ENCODE measurements at regions not wholly inside any gene's neighbourhood (a gene's known extent, or its start where the extent isn't known, plus 50 kb on each side); places are given as distances from the start of the nearest gene placed in this dataset.

DNA sequence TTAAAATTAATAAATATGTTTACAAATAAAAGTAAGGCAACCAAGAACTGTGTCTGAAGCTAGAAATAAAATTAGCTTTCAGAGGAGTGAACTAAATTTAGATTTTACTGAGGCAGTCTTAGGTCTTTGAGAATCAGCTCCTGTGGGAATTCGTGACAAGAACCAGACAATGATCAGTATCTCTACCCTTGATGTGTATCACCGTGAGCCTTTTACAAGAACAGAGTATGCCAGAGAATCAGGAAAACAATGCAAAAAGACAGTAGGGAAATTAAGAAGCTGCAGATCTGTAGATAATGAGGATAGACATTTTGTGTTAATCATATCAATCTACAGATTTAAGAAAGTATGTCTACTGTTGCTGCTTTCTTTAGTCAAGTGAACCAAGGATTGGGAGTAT lies 351.0 kb downstream of the COL11A1 start:
- Histone ChIP-seq H3K4me3 (ENCODE audit: low read length) (no peak overlapping the region), H3K36me3 (ENCODE audit: control insufficient read depth, low read depth, low read length) (no peaks in the 10 kb centered on the region), H3K4me1 (ENCODE audit: control insufficient read depth, low read depth, low read length) (no peaks in the 10 kb centered on the region), H3K27ac (ENCODE audit: low read length) (no peak overlapping the region), H3K27me3 (ENCODE audit: control insufficient read depth, insufficient read depth, low read length) (no peaks in the 10 kb centered on the region), H3K9ac (ENCODE audit: low read length) (no peak overlapping the region), H3K9me3 (ENCODE audit: control insufficient read depth, low read depth, low read length) (no peaks in the 10 kb centered on the region)

DNA sequence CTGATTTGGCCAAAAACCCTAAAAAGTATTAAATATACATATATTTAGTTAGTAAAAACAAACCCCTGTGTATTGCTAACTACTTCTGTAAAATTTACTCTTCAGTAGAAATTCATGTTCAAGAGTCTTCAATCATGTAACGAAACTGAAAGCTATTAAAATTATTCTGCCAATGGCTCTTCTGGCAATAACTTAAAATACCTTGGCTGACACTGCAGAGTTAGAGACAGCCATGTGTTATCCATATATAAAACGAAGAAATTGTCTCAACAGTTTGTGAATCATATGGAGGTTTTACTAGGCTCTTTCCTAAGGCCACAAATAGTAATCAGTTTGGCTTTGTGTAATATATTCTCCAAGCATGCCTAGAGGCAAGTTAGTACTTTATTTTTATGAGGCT lies 357.2 kb downstream of the COL11A1 start:
- Histone ChIP-seq H3K4me1 (ENCODE audit: control insufficient read depth, low read depth, low read length) (no peaks in the 10 kb centered on the region), H3K9ac (ENCODE audit: low read length) (no peak overlapping the region), H3K27ac (ENCODE audit: low read length) (no peak overlapping the region), H3K4me3 (ENCODE audit: low read length) (no peak overlapping the region), H3K9me3 (ENCODE audit: control insufficient read depth, low read depth, low read length) (no peaks in the 10 kb centered on the region), H3K36me3 (ENCODE audit: control insufficient read depth, low read depth, low read length) (no peaks in the 10 kb centered on the region), H3K27me3 (ENCODE audit: control insufficient read depth, insufficient read depth, low read length) (no peaks in the 10 kb centered on the region)

DNA sequence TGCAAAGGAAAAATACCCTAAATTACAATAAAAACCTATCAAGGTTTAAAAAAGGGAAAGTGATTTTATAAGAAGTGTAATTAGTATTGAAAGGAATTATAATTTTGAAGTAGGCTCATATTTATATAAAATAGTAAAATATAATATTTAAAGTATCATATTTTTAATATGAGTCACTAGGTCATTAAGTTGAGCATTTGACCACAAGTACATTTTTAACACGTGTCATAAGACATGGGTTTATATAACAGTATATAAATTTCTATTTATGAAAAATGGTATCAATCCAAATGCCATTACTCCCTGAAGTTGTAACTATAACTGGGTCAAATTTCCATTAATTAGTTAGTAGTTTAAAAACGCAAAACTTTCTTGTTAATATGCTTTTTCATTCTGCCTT lies 365.9 kb downstream of the COL11A1 start:
- Histone ChIP-seq H3K9ac (ENCODE audit: low read length) (no peak overlapping the region), H3K9me3 (ENCODE audit: control insufficient read depth, low read depth, low read length) (no peaks in the 10 kb centered on the region), H3K27ac (ENCODE audit: low read length) (no peak overlapping the region), H3K27me3 (ENCODE audit: control insufficient read depth, insufficient read depth, low read length) (no peaks in the 10 kb centered on the region), H3K4me3 (ENCODE audit: low read length) (no peak overlapping the region), H3K36me3 (ENCODE audit: control insufficient read depth, low read depth, low read length) (no peaks in the 10 kb centered on the region), H3K4me1 (ENCODE audit: control insufficient read depth, low read depth, low read length) (no peaks in the 10 kb centered on the region)

DNA sequence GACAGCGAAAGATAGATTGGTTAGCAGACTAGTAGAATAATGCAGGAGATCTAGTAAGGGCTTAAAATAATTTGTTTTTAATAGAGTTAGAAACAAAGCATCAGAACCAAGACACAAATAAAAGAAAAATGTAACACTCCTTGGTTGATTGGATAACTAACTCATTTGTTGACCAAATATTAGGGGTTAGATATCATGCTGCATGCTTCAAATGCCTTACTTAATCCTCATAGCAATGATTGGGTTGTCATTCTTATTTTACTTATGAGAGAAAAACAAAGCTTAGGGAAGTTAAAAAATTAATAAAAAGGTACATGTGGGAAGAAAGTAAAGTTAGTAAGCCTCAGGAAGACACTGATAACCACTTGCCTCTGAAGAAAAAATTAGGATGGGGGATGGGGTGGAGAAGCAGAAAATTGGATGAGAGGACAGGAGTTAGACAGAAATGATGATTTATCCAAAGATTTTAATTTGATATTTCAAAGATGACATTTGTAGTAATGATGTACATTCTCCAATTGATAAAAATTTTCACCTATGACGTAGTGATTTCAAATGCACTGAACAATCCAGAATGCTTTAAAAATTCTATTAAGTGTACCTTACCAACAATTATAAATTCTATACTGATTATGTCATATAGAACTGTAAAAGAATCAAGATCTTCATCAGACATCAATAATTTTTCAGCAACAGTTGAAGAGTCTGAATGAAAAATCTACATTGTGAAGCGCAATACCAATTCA lies 374.7 kb downstream of the COL11A1 start:
- Histone ChIP-seq H3K4me3 (ENCODE audit: low read length) (no peak overlapping the region), H3K4me1 (ENCODE audit: control insufficient read depth, low read depth, low read length) (no peaks in the 10 kb centered on the region)

DNA sequence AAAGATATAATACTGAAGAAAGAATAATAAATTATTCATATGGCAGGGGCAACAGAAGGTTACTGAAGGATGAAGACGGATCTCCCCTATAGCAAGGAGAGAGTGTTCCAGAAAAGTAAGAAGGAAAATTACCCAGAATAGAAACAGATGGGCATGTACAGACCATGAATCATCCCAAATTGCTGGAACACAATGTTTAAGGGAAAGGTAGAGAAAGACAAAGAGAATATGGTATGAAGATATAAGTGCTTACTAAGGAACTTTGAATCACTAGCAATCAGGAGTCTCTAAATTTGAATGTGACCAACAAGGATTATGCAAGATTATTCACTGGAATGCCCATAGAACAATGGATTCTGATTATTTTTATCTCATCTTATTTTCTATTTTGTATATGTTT lies 375.4 kb downstream of the COL11A1 start:
- Histone ChIP-seq H3K27ac (ENCODE audit: low read length) (no peak overlapping the region), H3K4me3 (ENCODE audit: low read length) (no peak overlapping the region), H3K27me3 (ENCODE audit: control insufficient read depth, insufficient read depth, low read length) (no peaks in the 10 kb centered on the region), H3K9ac (ENCODE audit: low read length) (no peak overlapping the region), H3K36me3 (ENCODE audit: control insufficient read depth, low read depth, low read length) (no peaks in the 10 kb centered on the region), H3K9me3 (ENCODE audit: control insufficient read depth, low read depth, low read length) (no peaks in the 10 kb centered on the region), H3K4me1 (ENCODE audit: control insufficient read depth, low read depth, low read length) (no peaks in the 10 kb centered on the region)

More for the DNA sequence above, 374.7 kb downstream of the COL11A1 start:
- no peaks in the 10 kb centered on the region for H3K9me3 ChIP-seq (ENCODE audit: control insufficient read depth, low read depth, low read length)
- no peaks in the 10 kb centered on the region for H3K27me3 ChIP-seq (ENCODE audit: control insufficient read depth, insufficient read depth, low read length)
- H3K27ac ChIP-seq (ENCODE audit: low read length), result no peak overlapping the region
- H3K36me3 ChIP-seq (ENCODE audit: control insufficient read depth, low read depth, low read length), result no peaks in the 10 kb centered on the region
- no peak overlapping the region for H3K9ac ChIP-seq (ENCODE audit: low read length)

DNA sequence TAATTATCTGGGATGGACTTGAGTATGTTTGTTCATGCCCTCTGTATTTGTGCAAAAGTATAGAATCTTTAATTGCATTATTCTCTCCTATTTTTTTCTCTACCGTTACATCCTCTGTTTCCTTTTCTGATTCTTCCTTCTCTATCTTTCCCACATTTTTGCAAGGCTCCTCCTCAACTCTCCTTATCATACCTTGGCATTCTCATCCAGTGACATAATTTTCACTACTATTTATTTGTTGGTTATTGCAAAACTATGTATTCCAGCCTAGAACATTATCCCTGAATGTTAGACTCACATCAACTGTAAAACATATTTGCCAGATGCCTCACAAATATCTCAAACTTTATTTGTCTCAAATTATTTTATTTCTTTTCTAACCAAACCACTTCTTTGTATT lies 381.9 kb downstream of the COL11A1 start:
- H3K9me3 ChIP-seq (ENCODE audit: control insufficient read depth, low read depth, low read length), result no peaks in the 10 kb centered on the region
- no peaks in the 10 kb centered on the region for H3K27me3 ChIP-seq (ENCODE audit: control insufficient read depth, insufficient read depth, low read length)
- H3K4me1 ChIP-seq (ENCODE audit: control insufficient read depth, low read depth, low read length), result no peaks in the 10 kb centered on the region
- no peaks in the 10 kb centered on the region for H3K36me3 ChIP-seq (ENCODE audit: control insufficient read depth, low read depth, low read length)
- no peak overlapping the region for H3K9ac ChIP-seq (ENCODE audit: low read length)
- no peak overlapping the region for H3K27ac ChIP-seq (ENCODE audit: low read length)
- no peak overlapping the region for H3K4me3 ChIP-seq (ENCODE audit: low read length)

DNA sequence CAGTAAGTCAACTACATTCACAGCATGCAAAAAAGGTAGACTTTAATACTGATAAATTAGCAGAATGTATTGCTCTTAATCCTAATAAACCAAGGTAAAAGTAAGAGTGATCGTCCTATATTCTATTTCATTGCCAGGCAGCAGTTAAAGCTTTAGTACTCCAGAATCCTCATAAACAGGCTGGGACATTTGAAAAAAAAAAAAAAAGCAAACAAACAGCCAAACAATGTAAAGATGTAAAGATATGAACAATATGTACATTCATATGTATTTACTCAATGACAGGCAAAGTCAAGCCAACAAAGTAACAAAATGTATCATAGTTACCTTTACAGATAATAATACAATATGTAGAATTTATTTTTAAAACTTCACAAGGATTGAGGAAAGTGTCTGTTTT lies 383.6 kb downstream of the COL11A1 start:
- Histone ChIP-seq H3K9ac (ENCODE audit: low read length) (no peak overlapping the region), H3K27me3 (ENCODE audit: control insufficient read depth, insufficient read depth, low read length) (no peaks in the 10 kb centered on the region), H3K9me3 (ENCODE audit: control insufficient read depth, low read depth, low read length) (no peaks in the 10 kb centered on the region)

DNA sequence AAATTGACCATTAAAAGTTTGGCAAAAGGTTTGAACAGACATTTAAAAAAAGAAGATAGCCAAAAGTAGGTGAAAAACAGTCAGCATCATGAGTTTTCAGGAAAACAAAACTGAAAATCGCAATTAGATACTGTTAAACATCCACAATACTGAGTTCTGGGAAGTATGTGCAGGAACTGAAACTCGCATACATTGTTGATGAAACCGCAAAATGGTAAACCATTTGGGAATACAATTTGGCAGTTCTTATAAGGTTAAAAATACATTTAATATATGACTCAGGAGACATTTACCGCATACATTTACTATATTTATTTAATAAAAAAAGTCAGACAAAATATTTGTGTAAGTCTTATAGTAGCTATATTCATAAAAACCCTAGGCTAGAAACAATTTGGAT lies 393.2 kb downstream of the COL11A1 start:
- Histone ChIP-seq H3K27me3 (ENCODE audit: control insufficient read depth, insufficient read depth, low read length) (no peaks in the 10 kb centered on the region), H3K9me3 (ENCODE audit: control insufficient read depth, low read depth, low read length) (no peaks in the 10 kb centered on the region)

More for the DNA sequence above, 383.6 kb downstream of the COL11A1 start:
- Histone ChIP-seq H3K4me3 (ENCODE audit: low read length) (no peak overlapping the region), H3K27ac (ENCODE audit: low read length) (no peak overlapping the region), H3K4me1 (ENCODE audit: control insufficient read depth, low read depth, low read length) (no peaks in the 10 kb centered on the region), H3K36me3 (ENCODE audit: control insufficient read depth, low read depth, low read length) (no peaks in the 10 kb centered on the region)

DNA sequence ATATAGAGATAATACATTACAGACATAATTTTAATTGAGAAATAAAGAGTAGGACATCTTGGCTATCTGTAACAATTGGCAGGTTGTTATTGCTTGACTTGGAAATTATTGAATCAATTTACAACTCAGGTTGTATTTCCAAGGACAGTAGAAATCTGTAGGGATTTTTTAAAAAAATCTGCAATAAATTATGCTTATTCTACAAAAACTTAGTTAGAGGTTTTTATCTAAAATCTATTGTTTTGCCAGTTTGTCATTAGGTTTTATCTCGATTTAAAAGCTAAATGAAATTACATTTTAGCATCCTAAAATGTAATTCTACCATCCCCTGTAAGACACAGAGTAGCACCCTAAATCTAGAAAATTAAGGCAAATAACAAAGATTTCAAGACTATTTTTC lies 408.8 kb downstream of the COL11A1 start:
- no peaks in the 10 kb centered on the region for H3K9me3 ChIP-seq (ENCODE audit: control insufficient read depth, low read depth, low read length)
- no peak overlapping the region for H3K9ac ChIP-seq (ENCODE audit: low read length)
- H3K27ac ChIP-seq (ENCODE audit: low read length), result no peak overlapping the region
- H3K36me3 ChIP-seq (ENCODE audit: control insufficient read depth, low read depth, low read length), result no peaks in the 10 kb centered on the region
- H3K27me3 ChIP-seq (ENCODE audit: control insufficient read depth, insufficient read depth, low read length), result no peaks in the 10 kb centered on the region
- H3K4me3 ChIP-seq (ENCODE audit: low read length), result no peak overlapping the region
- H3K4me1 ChIP-seq (ENCODE audit: control insufficient read depth, low read depth, low read length), result no peaks in the 10 kb centered on the region

More for the DNA sequence above, 393.2 kb downstream of the COL11A1 start:
- H3K4me1 ChIP-seq (ENCODE audit: control insufficient read depth, low read depth, low read length), result no peaks in the 10 kb centered on the region
- H3K36me3 ChIP-seq (ENCODE audit: control insufficient read depth, low read depth, low read length), result no peaks in the 10 kb centered on the region
- no peak overlapping the region for H3K9ac ChIP-seq (ENCODE audit: low read length)
- no peak overlapping the region for H3K27ac ChIP-seq (ENCODE audit: low read length)
- no peak overlapping the region for H3K4me3 ChIP-seq (ENCODE audit: low read length)

DNA sequence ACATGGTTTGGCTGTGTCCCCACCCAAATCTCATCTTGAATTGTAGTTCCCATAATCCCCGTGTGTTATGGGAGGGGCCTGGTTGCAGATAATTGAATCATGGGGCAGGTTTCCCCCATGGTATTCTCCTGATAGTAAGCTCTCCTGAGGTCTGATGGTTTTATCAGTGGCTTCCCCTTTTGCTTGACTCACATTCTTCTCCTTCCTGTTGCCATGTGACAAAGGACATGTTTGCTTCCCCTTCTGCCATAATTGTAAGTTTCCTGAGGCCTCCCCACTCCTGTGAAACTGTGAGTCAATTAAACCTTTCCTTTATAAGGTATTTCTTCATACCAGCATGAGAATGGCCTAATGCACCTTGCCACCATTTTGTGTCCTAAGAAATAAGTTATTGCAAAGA lies 415.0 kb downstream of the COL11A1 start:
- Histone ChIP-seq H3K4me3 (ENCODE audit: low read length) (no peak overlapping the region), H3K27ac (ENCODE audit: low read length) (no peak overlapping the region), H3K9me3 (ENCODE audit: control insufficient read depth, low read depth, low read length) (no peaks in the 10 kb centered on the region), H3K4me1 (ENCODE audit: control insufficient read depth, low read depth, low read length) (no peaks in the 10 kb centered on the region), H3K36me3 (ENCODE audit: control insufficient read depth, low read depth, low read length) (no peaks in the 10 kb centered on the region), H3K27me3 (ENCODE audit: control insufficient read depth, insufficient read depth, low read length) (no peaks in the 10 kb centered on the region), H3K9ac (ENCODE audit: low read length) (no peak overlapping the region)

DNA sequence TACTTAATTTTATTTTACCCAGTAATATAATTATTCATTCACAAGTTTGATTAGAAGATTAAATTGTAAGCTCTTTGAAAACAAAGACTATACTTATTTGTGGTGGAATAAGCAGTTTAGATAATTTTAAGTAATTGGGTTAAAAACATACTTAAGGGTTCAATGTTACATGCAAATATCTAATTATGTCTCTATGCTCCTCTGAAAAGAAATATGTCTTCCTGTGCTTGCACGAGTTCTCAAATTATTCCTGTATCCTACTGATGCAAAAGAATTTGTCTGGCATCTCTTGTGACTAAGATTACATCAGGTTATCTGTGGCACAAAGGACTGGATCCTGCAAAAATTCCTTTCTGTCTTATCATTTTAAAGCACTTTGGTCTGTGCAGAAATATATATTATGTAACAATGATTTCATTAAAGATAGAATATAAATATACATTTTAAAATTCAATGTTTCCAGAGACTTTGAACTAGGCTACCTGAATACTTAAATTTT lies 416.7 kb downstream of the COL11A1 start:
- no peak overlapping the region for H3K27ac ChIP-seq (ENCODE audit: low read length)

DNA sequence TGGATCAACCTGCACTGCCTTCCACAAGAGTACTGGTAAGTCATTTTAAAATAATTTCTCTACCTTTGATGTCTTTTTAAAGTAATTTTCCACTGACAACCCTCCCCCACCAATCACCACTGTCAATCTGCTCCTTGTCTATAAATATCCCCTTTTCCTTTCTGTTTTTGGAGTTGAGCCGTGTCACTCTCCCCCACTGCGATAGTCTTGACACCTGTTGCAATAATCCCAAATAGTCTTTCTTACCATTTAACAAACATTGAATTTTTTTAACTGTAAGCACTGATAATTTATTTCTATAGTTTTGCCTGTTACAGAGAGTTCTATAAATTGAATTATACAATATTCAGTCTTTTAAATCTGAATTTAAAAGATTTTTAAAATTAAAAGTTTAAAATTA lies 420.9 kb downstream of the COL11A1 start:
- H3K9me3 ChIP-seq (ENCODE audit: control insufficient read depth, low read depth, low read length), result no peaks in the 10 kb centered on the region
- H3K9ac ChIP-seq (ENCODE audit: low read length), result no peak overlapping the region
- no peak overlapping the region for H3K27ac ChIP-seq (ENCODE audit: low read length)
- H3K27me3 ChIP-seq (ENCODE audit: control insufficient read depth, insufficient read depth, low read length), result no peaks in the 10 kb centered on the region
- H3K4me3 ChIP-seq (ENCODE audit: low read length), result no peak overlapping the region
- H3K4me1 ChIP-seq (ENCODE audit: control insufficient read depth, low read depth, low read length), result no peaks in the 10 kb centered on the region
- no peaks in the 10 kb centered on the region for H3K36me3 ChIP-seq (ENCODE audit: control insufficient read depth, low read depth, low read length)

More for the DNA sequence above, 416.7 kb downstream of the COL11A1 start:
- Histone ChIP-seq H3K9me3 (ENCODE audit: control insufficient read depth, low read depth, low read length) (no peaks in the 10 kb centered on the region), H3K36me3 (ENCODE audit: control insufficient read depth, low read depth, low read length) (no peaks in the 10 kb centered on the region), H3K4me1 (ENCODE audit: control insufficient read depth, low read depth, low read length) (no peaks in the 10 kb centered on the region), H3K27me3 (ENCODE audit: control insufficient read depth, insufficient read depth, low read length) (no peaks in the 10 kb centered on the region), H3K4me3 (ENCODE audit: low read length) (no peak overlapping the region), H3K9ac (ENCODE audit: low read length) (no peak overlapping the region)

All from iPS-18a (cell line).